ENCODE measurements at regions not wholly inside any gene's neighbourhood (a gene's known extent, or its start where the extent isn't known, plus 50 kb on each side); places are given as distances from the start of the nearest gene placed in this dataset.

- TF ChIP-seq AFF4 (CRISPR knock-in tag; IDR thresholded peaks at IDR 0.05) (no peak), ZNF597 (CRISPR knock-in tag; IDR thresholded peaks at IDR 0.05) (no peak), ZNF510 (CRISPR knock-in tag; IDR thresholded peaks at IDR 0.05; ENCODE audit: low read depth) (no peak), HDAC1 (CRISPR knock-in tag; IDR thresholded peaks at IDR 0.05) (no peak), KLF9 (CRISPR knock-in tag; IDR thresholded peaks at IDR 0.05; ENCODE audit: low read depth) (no peak), ZNF432 (CRISPR knock-in tag; IDR thresholded peaks at IDR 0.05; ENCODE audit: borderline replicate concordance) (no peak)
Measured at GRCh38 chr11:92424281-92424680, 199.7 kb downstream of the FAT3 start (continued).

GRCh38 chr11:92425127-92425526, 200.5 kb downstream of the FAT3 start:
- TF ChIP-seq FOXM1 (CRISPR knock-in tag; IDR thresholded peaks at IDR 0.05): no peak
- TF ChIP-seq ZBTB42 (CRISPR knock-in tag; IDR thresholded peaks at IDR 0.05): no peak
- TF ChIP-seq REPIN1 (CRISPR knock-in tag; IDR thresholded peaks at IDR 0.05; ENCODE audit: borderline replicate concordance, low read depth): no peak
- no peak for TF ChIP-seq ZNF83 (CRISPR knock-in tag; IDR thresholded peaks at IDR 0.05; ENCODE audit: borderline replicate concordance)
- TF ChIP-seq USF2 (IDR thresholded peaks at IDR 0.05; ENCODE audit: low read depth, low read length): no peak
- no peak for TF ChIP-seq USF2 (CRISPR knock-in tag; IDR thresholded peaks at IDR 0.05; ENCODE audit: borderline replicate concordance)
- TF ChIP-seq RFX5 (IDR thresholded peaks at IDR 0.05; ENCODE audit: low read depth, low read length): no peak
- no peak for TF ChIP-seq PRPF4 (IDR thresholded peaks at IDR 0.05; ENCODE audit: low read depth, low read length, poor library complexity, severe bottlenecking)
- no peak for TF ChIP-seq HNRNPL (IDR thresholded peaks at IDR 0.05; ENCODE audit: low read depth, low read length)
- H3K79me2 ChIP-seq (ENCODE audit: insufficient read depth, low read length): no peaks in the 10 kb centered on the region
- no peak overlapping the region for H2AFZ ChIP-seq (ENCODE audit: low read length)
- no peak overlapping the region for H3K9ac ChIP-seq (ENCODE audit: insufficient read depth, low read depth, low read length)
- H3K4me1 ChIP-seq (ENCODE audit: insufficient read depth, low read length): no peaks in the 10 kb centered on the region
- no peaks in the 10 kb centered on the region for H3K27me3 ChIP-seq (ENCODE audit: control insufficient read depth in 1 of 2, insufficient read depth in 2 of 2, low read length in 2 of 2)
- intact Hi-C loops (cut with micrococcal nuclease; ENCODE audit: unreplicated experiment): no loop called here
- ChIA-PET CTCF (ENCODE audit: low intra/inter-chr PET ratio, low total read pairs) (no interaction called here), POLR2A (no interaction called here)
- FAIRE-seq (no peak), DNase-seq (ENCODE audit: low spot score) (no peak), ATAC-seq (no peak)
- H3K36me3 ChIP-seq (replicated peaks in 1 of 2; ENCODE audit: control insufficient read depth in 1 of 2, insufficient read depth in 2 of 2, low read length in 2 of 2): no peaks in the 10 kb centered on the region
- WGBS (ENCODE audit: low lambda C conversion rate): 0% methylated on average over 6 of the region's 6 CpGs
- no peaks in the 10 kb centered on the region for H4K20me1 ChIP-seq (ENCODE audit: insufficient read depth, low read length)
- BruUV-seq (replicated peaks): no TSS peak
- H3K27ac ChIP-seq (ENCODE audit: extremely low read length, insufficient read depth, low read length): no peak overlapping the region
- H3K9me3 ChIP-seq (ENCODE audit: low read length): no peaks in the 10 kb centered on the region
- no peak overlapping the region for H3K4me2 ChIP-seq (ENCODE audit: low read depth, low read length)
- in situ Hi-C loops (cut with HindIII; ENCODE audit: extremely low pct_ligation_motif_present, low pct_unique_long_range_greater_than_20kb): no loop called here
- no peak overlapping the region for H3K4me3 ChIP-seq (replicated peaks in 1 of 3; ENCODE audit: insufficient read depth in 1 of 3, low read depth in 2 of 3, low read length in 3 of 3)
